Mammary epithelial cell (primary cell): ENCODE measurements at regions not wholly inside any gene's neighbourhood (a gene's known extent, or its start where the extent isn't known, plus 50 kb on each side); places are given as distances from the start of the nearest gene placed in this dataset.

ENCODE experiments used
- EZH2 ChIP-seq: IDR thresholded peaks from 2 replicates; pipeline ENCODE4 v1.6.1; 2012; ENCODE audit warnings: low read length, inconsistent platforms, borderline replicate concordance
- TF ChIP-seq, protein P1 (sequence below), 2 donors: IDR thresholded peaks in 1 of 2; conservative IDR thresholded peaks in 1 of 2; 2 replicates each; pipeline ENCODE4 v1.5.1; 2011 to 2012; ENCODE audit warnings: inconsistent platforms in 2 of 2, low read length in 2 of 2, mild to moderate bottlenecking in 2 of 2, control low read depth in 1 of 2, low read depth in 1 of 2; ENCODE audit not compliant: insufficient read depth in 1 of 2; ENCODE audit errors: extremely low read depth in 1 of 2

DNA sequence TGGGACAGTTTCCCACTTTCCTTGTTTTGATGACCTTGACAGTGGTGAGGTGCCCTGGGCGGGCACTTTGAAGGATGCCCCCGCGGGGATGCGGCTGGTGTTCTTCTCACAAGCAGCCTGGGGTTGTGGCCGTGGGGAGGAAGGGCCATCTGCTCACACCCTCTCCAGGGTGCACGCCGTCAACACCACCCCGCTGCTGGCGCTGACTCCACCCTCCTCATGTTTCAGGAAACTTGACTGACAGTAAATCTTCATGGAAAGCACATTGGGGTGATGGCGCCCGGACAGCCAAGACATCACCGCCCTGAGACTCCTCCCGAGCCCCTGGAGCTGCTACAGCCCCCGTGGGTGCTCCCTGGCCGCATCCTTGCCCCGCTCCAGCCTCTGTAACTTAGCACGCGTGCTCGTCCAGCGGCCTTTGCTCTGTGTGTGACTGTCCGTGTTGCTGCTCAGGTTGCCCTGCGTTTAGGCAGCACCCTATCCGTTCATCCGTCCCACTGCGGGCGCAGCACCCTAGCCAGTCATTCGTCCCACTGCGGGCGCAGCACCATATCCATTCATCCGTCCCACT, 150.2 kb upstream of the C14orf180 start:
- TF ChIP-seq, protein P1, sequence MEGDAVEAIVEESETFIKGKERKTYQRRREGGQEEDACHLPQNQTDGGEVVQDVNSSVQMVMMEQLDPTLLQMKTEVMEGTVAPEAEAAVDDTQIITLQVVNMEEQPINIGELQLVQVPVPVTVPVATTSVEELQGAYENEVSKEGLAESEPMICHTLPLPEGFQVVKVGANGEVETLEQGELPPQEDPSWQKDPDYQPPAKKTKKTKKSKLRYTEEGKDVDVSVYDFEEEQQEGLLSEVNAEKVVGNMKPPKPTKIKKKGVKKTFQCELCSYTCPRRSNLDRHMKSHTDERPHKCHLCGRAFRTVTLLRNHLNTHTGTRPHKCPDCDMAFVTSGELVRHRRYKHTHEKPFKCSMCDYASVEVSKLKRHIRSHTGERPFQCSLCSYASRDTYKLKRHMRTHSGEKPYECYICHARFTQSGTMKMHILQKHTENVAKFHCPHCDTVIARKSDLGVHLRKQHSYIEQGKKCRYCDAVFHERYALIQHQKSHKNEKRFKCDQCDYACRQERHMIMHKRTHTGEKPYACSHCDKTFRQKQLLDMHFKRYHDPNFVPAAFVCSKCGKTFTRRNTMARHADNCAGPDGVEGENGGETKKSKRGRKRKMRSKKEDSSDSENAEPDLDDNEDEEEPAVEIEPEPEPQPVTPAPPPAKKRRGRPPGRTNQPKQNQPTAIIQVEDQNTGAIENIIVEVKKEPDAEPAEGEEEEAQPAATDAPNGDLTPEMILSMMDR (conservative IDR thresholded peaks at IDR 0.05 in 1 of 2, IDR thresholded peaks at IDR 0.05 in 1 of 2; ENCODE audit: extremely low read depth in 1 of 2, insufficient read depth in 1 of 2, low read depth in 1 of 2, low read length in 2 of 2), result no peak
- TF ChIP-seq EZH2, result no peak
